GM23248 (cell line): ENCODE measurements at regions not wholly inside any gene's neighbourhood (a gene's known extent, or its start where the extent isn't known, plus 50 kb on each side); places are given as distances from the start of the nearest gene placed in this dataset.
"Not testable (repeated sequence)": the region's sequence is repeated elsewhere in the genome, so short reads cannot be mapped to it uniquely, and the experiment has no call there.

Source experiments
- EZH2 ChIP-seq: fragments of 200-600 bp; sonication (generic); IDR thresholded peaks from 2 replicates; pipeline ENCODE4 v1.6.1; 2018; ENCODE audit warnings: antibody characterized with exemption, mild to moderate bottlenecking; ENCODE audit not compliant: insufficient read depth, poor library complexity, severe bottlenecking
- EZH2phosphoT487 ChIP-seq: fragments of 200-600 bp; sonication (generic); IDR thresholded peaks from 2 replicates; pipeline ENCODE4 v1.6.1; 2018; ENCODE audit warnings: antibody characterized with exemption, moderate library complexity, mild to moderate bottlenecking, low read depth; ENCODE audit not compliant: insufficient read depth

GRCh38 chr18:56438480-56438879, 199.9 kb downstream of the TXNL1 start:
- TF ChIP-seq EZH2, EZH2phosphoT487: not testable (repeated sequence)
